Keratinocyte (primary cell): ENCODE measurements at regions not wholly inside any gene's neighbourhood (a gene's known extent, or its start where the extent isn't known, plus 50 kb on each side); places are given as distances from the start of the nearest gene placed in this dataset.

Experiments
- DNase-seq: peaks from one replicate; pipeline ENCODE4 v3.0.0-alpha.2; 2011; ENCODE audit warnings: low read depth, missing footprints, low spot score
- FAIRE-seq: peaks from 2 replicates; lab custom pipeline; 2011; peaks lifted over from hg19 to GRCh38; lab: Jason Lieb, UNC
- H2AFZ ChIP-seq: 2 replicates; pipeline ENCODE4 v1.6.0; 2012; ENCODE audit warnings: low read length, control low read depth, inconsistent platforms; ENCODE audit not compliant: control insufficient read depth
- H3K27ac ChIP-seq: 2 replicates; pipeline ENCODE4 v1.5.1; 2011; ENCODE audit warnings: low read length; ENCODE audit not compliant: control insufficient read depth, insufficient read depth
- H3K27me3 ChIP-seq: 3 replicates; pipeline ENCODE4 v1.6.0; 2011; ENCODE audit warnings: low read length; ENCODE audit not compliant: control insufficient read depth, insufficient read depth; ENCODE audit errors: extremely low read depth
- H3K36me3 ChIP-seq, 2 experiments: 2 replicates in 1 of 2; 3 replicates in 1 of 2; pipeline ENCODE4 v1.5.1; 2011; ENCODE audit warnings: low read length in 2 of 2, mild to moderate bottlenecking in 1 of 2; ENCODE audit not compliant: control insufficient read depth in 2 of 2, insufficient read depth in 2 of 2; ENCODE audit errors: extremely low read depth in 1 of 2
- H3K4me1 ChIP-seq: 3 replicates; pipeline ENCODE4 v1.5.1; 2011; ENCODE audit warnings: low read length; ENCODE audit not compliant: control insufficient read depth, insufficient read depth; ENCODE audit errors: extremely low read depth
- H3K4me2 ChIP-seq: 3 replicates; pipeline ENCODE4 v1.6.0; 2011; ENCODE audit warnings: low read depth, low read length; ENCODE audit not compliant: control insufficient read depth, insufficient read depth; ENCODE audit errors: extremely low read depth
- H3K4me3 ChIP-seq, 3 experiments: fragments of 200-600 bp in 1 of 3; sonication (generic) in 1 of 3; 2 replicates in 2 of 3; 3 replicates in 1 of 3; pipeline ENCODE4 v1.5.1; 2011 to 2016; ENCODE audit warnings: low read length in 3 of 3, mild to moderate bottlenecking in 3 of 3, control low read depth in 2 of 3, inconsistent platforms in 1 of 3, low read depth in 1 of 3, mixed read lengths in 1 of 3, mixed run types in 1 of 3, moderate library complexity in 1 of 3; ENCODE audit not compliant: control insufficient read depth in 2 of 3, insufficient read depth in 2 of 3; ENCODE audit errors: extremely low read depth in 1 of 3
- H3K79me2 ChIP-seq: 2 replicates; pipeline ENCODE4 v1.6.0; 2012; ENCODE audit warnings: low read length; ENCODE audit not compliant: control insufficient read depth, insufficient read depth
- H3K9ac ChIP-seq: 3 replicates; pipeline ENCODE4 v1.6.0; 2011; ENCODE audit warnings: low read length; ENCODE audit not compliant: control insufficient read depth, insufficient read depth; ENCODE audit errors: extremely low read depth
- H3K9me1 ChIP-seq: 3 replicates; pipeline ENCODE4 v1.6.0; 2011; ENCODE audit warnings: low read length; ENCODE audit not compliant: control insufficient read depth, insufficient read depth; ENCODE audit errors: extremely low read depth
- H3K9me3 ChIP-seq: 2 replicates; pipeline ENCODE4 v1.5.1; 2012; ENCODE audit warnings: low read depth, low read length; ENCODE audit not compliant: control insufficient read depth
- H4K20me1 ChIP-seq: 3 replicates; pipeline ENCODE4 v1.6.0; 2011; ENCODE audit warnings: low read length; ENCODE audit not compliant: control insufficient read depth, insufficient read depth; ENCODE audit errors: extremely low read depth
- CTCF ChIP-seq, 3 experiments: IDR thresholded peaks in 1 of 3; conservative IDR thresholded peaks in 1 of 3; optimal IDR thresholded peaks in 1 of 3; 2 replicates in 2 of 3; 3 replicates in 1 of 3; pipeline versions ENCODE3 to v1.5.1; 2011; ENCODE audit warnings: low read length in 3 of 3, mild to moderate bottlenecking in 3 of 3, moderate library complexity in 2 of 3, control low read depth in 1 of 3, inconsistent platforms in 1 of 3; ENCODE audit not compliant: insufficient read depth in 2 of 3; ENCODE audit errors: extremely low read depth in 1 of 3
- EZH2 ChIP-seq: IDR thresholded peaks from one replicate; pipeline ENCODE4 v1.6.1; 2012; ENCODE audit warnings: inconsistent platforms, mild to moderate bottlenecking, low read length, moderate library complexity
- dilution Hi-C: fragments of 300-500 bp; cut with MboI; formaldehyde crosslinking; loops from one replicate; pipeline ENCODE4 v1.7.0; 2020; ENCODE audit warnings: low sequenced_read_pairs; ENCODE audit not compliant: extremely low pct_ligation_motif_present

DNA sequence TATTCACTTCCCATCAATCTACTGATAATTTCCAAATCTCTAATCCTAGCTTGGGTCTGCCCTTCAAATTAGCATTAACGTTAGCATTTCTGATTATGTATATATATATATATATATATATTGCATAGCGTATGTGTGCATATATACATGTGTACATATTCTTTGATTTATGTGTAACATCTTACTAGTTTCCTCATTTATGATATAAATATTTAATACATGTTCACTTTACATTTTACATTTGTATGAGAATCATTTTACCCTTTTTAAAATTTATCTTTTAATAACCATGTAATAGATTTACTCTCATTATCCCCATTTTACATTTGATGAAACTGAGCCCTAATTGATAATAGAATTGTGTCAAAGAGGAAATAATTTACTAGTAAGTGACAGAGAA lies 164.7 kb downstream of the ZNF648 start:
- Histone ChIP-seq H3K27ac (no peak overlapping the region), H3K4me2 (no peak overlapping the region), H3K79me2 (no peaks in the 10 kb centered on the region), H3K36me3 (no peaks in the 10 kb centered on the region), H2AFZ (no peak overlapping the region), H4K20me1 (no peaks in the 10 kb centered on the region), H3K4me3 (no peak overlapping the region), H3K9me1 (no peaks in the 10 kb centered on the region), H3K9ac (no peak overlapping the region), H3K9me3 (no peaks in the 10 kb centered on the region), H3K4me1 (no peaks in the 10 kb centered on the region), H3K27me3 (no peaks in the 10 kb centered on the region)
- dilution Hi-C loops, result no loop called here
- no peak for TF ChIP-seq EZH2
- TF ChIP-seq CTCF (optimal IDR thresholded peaks at IDR 0.05 in 1 of 3, IDR thresholded peaks at IDR 0.05 in 1 of 3, conservative IDR thresholded peaks at IDR 0.05 in 1 of 3; ENCODE audit: extremely low read depth in 1 of 3, insufficient read depth in 2 of 3, low read length in 3 of 3), result no peak
- FAIRE-seq, result no peak
- DNase-seq, result no peak

GRCh38 chr1:181894439-181894859 lies 167.1 kb downstream of the ZNF648 start:
- FAIRE-seq (no peak), DNase-seq (no peak)
- TF ChIP-seq CTCF (optimal IDR thresholded peaks at IDR 0.05 in 1 of 3, IDR thresholded peaks at IDR 0.05 in 1 of 3, conservative IDR thresholded peaks at IDR 0.05 in 1 of 3; ENCODE audit: extremely low read depth in 1 of 3, insufficient read depth in 2 of 3, low read length in 3 of 3) (no peak), EZH2 (no peak)
- Histone ChIP-seq H3K9me1 (no peaks in the 10 kb centered on the region), H3K4me2 (no peak overlapping the region), H3K4me1 (no peaks in the 10 kb centered on the region), H3K9me3 (no peaks in the 10 kb centered on the region), H3K9ac (no peak overlapping the region), H3K4me3 (no peak overlapping the region), H4K20me1 (no peaks in the 10 kb centered on the region), H3K27me3 (no peaks in the 10 kb centered on the region), H2AFZ (no peak overlapping the region), H3K27ac (no peak overlapping the region), H3K36me3 (no peaks in the 10 kb centered on the region), H3K79me2 (no peaks in the 10 kb centered on the region)
- dilution Hi-C loops, result no loop called here
